ENCODE measurements at regions not wholly inside any gene's neighbourhood (a gene's known extent, or its start where the extent isn't known, plus 50 kb on each side); places are given as distances from the start of the nearest gene placed in this dataset.

DNA sequence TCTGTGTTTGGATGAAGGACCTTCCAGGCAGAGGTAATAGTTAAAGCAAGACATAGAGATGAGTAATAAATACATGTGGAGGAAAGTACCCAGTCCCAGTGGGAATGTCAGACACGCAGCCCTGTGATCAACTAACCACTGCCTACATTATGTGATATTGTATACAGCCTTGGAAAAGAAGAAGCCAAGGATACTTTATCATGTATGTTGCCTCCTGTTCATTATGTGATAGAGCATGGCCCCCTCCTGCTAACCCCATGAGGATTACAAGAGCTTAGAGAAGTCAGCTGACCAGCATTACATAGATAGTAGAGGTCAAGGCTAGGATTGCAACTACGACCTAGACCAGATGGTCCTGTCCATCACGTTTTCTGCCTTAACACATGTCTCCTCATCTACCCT, 497.0 kb upstream of the TNC start:
- Histone ChIP-seq H3F3A (ENCODE audit: insufficient read depth) (no peaks in the 10 kb centered on the region), H2AFZ (ENCODE audit: low read depth, low read length, severe bottlenecking) (no peak overlapping the region), H3K9me2 (replicated peaks; ENCODE audit: insufficient read depth, low read length) (no peaks in the 10 kb centered on the region), H3K9me3 (ENCODE audit: insufficient read depth, low read length) (no peaks in the 10 kb centered on the region), H3K79me2 (ENCODE audit: insufficient read depth, low read length) (no peaks in the 10 kb centered on the region), H3K27me3 (ENCODE audit: low read length) (no peaks in the 10 kb centered on the region), H3K4me3 (ENCODE audit: insufficient read depth, low read length, poor library complexity, severe bottlenecking) (no peak overlapping the region), H3K27ac (ENCODE audit: low read depth, low read length) (no peak overlapping the region), H3K9ac (ENCODE audit: low read length) (no peak overlapping the region), H3K36me3 (ENCODE audit: low read length) (no peaks in the 10 kb centered on the region), H3K4me2 (ENCODE audit: low read depth, low read length, poor library complexity, severe bottlenecking) (no peak overlapping the region), H4K20me1 (ENCODE audit: low read depth, low read length) (no peaks in the 10 kb centered on the region)
- TF ChIP-seq EZH2phosphoT487 (conservative IDR thresholded peaks at IDR 0.05; ENCODE audit: low read length): no peak
- TF ChIP-seq, protein P1, sequence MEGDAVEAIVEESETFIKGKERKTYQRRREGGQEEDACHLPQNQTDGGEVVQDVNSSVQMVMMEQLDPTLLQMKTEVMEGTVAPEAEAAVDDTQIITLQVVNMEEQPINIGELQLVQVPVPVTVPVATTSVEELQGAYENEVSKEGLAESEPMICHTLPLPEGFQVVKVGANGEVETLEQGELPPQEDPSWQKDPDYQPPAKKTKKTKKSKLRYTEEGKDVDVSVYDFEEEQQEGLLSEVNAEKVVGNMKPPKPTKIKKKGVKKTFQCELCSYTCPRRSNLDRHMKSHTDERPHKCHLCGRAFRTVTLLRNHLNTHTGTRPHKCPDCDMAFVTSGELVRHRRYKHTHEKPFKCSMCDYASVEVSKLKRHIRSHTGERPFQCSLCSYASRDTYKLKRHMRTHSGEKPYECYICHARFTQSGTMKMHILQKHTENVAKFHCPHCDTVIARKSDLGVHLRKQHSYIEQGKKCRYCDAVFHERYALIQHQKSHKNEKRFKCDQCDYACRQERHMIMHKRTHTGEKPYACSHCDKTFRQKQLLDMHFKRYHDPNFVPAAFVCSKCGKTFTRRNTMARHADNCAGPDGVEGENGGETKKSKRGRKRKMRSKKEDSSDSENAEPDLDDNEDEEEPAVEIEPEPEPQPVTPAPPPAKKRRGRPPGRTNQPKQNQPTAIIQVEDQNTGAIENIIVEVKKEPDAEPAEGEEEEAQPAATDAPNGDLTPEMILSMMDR (IDR thresholded peaks at IDR 0.05; ENCODE audit: insufficient read depth, low read length, poor library complexity, severe bottlenecking): no peak

DNA sequence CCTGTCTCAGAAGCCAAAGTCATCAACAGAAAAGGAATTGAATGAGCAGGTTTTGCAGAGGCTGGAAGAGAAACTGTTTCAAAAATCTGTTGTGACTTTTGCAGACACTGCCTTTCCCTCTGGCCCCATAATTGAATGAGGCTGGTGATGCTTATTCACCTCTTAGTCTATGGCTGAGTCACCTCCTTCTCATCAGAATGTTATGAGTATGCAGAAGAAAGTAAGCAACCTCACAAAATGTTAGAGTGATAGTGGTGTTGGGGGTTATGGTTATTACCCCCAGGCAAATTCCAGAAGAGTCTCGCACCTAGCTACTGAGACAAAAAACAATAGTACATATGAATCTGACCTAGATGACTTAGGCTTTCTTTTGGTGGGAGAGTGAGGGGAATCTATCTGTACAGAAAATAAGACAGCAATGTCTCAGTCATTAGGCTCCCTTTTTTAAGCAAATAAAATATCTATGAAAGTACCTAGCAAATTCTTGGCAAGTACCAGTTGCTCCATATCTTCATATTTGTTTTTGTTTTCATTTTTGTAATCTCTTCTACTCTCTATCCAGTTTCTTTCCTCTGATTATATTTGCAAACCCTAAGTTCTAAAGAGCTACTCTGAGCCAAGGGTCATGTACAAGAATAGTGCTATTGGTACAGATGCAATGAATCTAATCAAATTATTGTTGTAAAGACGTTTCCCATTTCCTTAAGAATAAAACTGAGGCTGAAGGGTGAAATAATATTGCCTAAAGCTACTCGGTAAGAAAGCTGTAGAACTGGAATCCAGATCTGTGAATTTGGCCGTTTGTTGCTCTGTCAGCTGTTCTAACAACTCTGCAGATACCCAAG, 498.1 kb upstream of the TNC start:
- Histone ChIP-seq H3K9ac (ENCODE audit: low read length) (no peak overlapping the region), H3K79me2 (ENCODE audit: insufficient read depth, low read length) (no peaks in the 10 kb centered on the region), H3K9me2 (replicated peaks; ENCODE audit: insufficient read depth, low read length) (no peaks in the 10 kb centered on the region), H3F3A (ENCODE audit: insufficient read depth) (no peaks in the 10 kb centered on the region), H4K20me1 (ENCODE audit: low read depth, low read length) (no peaks in the 10 kb centered on the region), H3K27ac (ENCODE audit: low read depth, low read length) (no peak overlapping the region), H3K9me3 (ENCODE audit: insufficient read depth, low read length) (no peaks in the 10 kb centered on the region), H3K27me3 (ENCODE audit: low read length) (no peaks in the 10 kb centered on the region), H3K36me3 (ENCODE audit: low read length) (no peaks in the 10 kb centered on the region), H3K4me2 (ENCODE audit: low read depth, low read length, poor library complexity, severe bottlenecking) (no peak overlapping the region), H3K4me3 (ENCODE audit: insufficient read depth, low read length, poor library complexity, severe bottlenecking) (no peak overlapping the region), H2AFZ (ENCODE audit: low read depth, low read length, severe bottlenecking) (no peak overlapping the region)
- TF ChIP-seq, protein P1 (IDR thresholded peaks at IDR 0.05; ENCODE audit: insufficient read depth, low read length, poor library complexity, severe bottlenecking): no peak
- TF ChIP-seq EZH2phosphoT487 (conservative IDR thresholded peaks at IDR 0.05; ENCODE audit: low read length): no peak

DNA sequence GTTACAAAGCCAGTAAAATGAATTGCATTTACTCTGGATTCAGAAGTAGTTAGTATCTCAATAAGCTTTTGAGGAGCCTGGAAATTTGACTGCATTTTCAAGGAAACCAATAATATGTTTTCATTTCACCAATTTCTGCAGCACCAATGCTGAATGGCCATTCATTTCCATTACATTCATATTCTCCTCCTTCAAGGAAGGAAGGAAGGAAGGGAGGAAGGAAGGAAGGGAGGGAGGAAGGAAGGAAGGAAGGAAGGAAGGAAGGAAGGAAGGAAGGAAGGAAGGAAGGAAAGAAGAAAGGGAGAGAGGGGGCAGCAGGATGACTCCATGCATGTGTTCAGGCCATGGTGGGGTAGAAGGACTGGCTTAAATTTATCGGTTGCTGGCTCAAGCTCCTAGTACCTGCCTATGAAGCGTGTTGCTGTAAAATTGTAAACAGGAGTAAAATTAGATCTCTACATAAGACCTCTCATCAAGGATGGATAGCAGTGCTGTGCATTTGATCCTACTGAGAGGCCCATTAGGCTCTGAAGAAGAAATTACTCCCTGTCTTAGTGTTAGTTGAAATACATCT, 498.8 kb upstream of the TNC start:
- Histone ChIP-seq H3K79me2 (ENCODE audit: insufficient read depth, low read length) (no peaks in the 10 kb centered on the region), H3K4me3 (ENCODE audit: insufficient read depth, low read length, poor library complexity, severe bottlenecking) (no peak overlapping the region), H3K9ac (ENCODE audit: low read length) (no peak overlapping the region), H3F3A (ENCODE audit: insufficient read depth) (no peaks in the 10 kb centered on the region), H3K27me3 (ENCODE audit: low read length) (no peaks in the 10 kb centered on the region), H3K4me2 (ENCODE audit: low read depth, low read length, poor library complexity, severe bottlenecking) (no peak overlapping the region), H3K27ac (ENCODE audit: low read depth, low read length) (no peak overlapping the region), H2AFZ (ENCODE audit: low read depth, low read length, severe bottlenecking) (no peak overlapping the region), H3K36me3 (ENCODE audit: low read length) (no peaks in the 10 kb centered on the region), H3K9me2 (replicated peaks; ENCODE audit: insufficient read depth, low read length) (no peaks in the 10 kb centered on the region), H3K9me3 (ENCODE audit: insufficient read depth, low read length) (no peaks in the 10 kb centered on the region), H4K20me1 (ENCODE audit: low read depth, low read length) (no peaks in the 10 kb centered on the region)
- TF ChIP-seq EZH2phosphoT487 (conservative IDR thresholded peaks at IDR 0.05; ENCODE audit: low read length): no peak
- TF ChIP-seq, protein P1 (IDR thresholded peaks at IDR 0.05; ENCODE audit: insufficient read depth, low read length, poor library complexity, severe bottlenecking): no peak
